Stimulated activated memory B cell treated with anti-CD40 and anti-IgM and Interleukin-4, amounts not matched to agents 10 μg/mL and 1 μg/mL and 100 μg/mL, for 72 hours (primary cell): ENCODE measurements at regions not wholly inside any gene's neighbourhood (a gene's known extent, or its start where the extent isn't known, plus 50 kb on each side); places are given as distances from the start of the nearest gene placed in this dataset.

Source experiments
- ATAC-seq: fragments of 150-1000 bp; cut with Tn5 transposase; 2 replicates; pipeline ENCODE4 v1.10.0; 2021
- H3K27ac Mint-ChIP-seq: one replicate; pipeline ENCODE4 v1.8.0; 2022; ENCODE audit warnings: mild to moderate bottlenecking, mixed read lengths
- H3K27me3 Mint-ChIP-seq: one replicate; pipeline ENCODE4 v1.8.0; 2022; ENCODE audit warnings: mixed read lengths
- H3K36me3 Mint-ChIP-seq: one replicate; pipeline ENCODE4 v1.8.0; 2022; ENCODE audit warnings: mixed read lengths
- H3K4me1 Mint-ChIP-seq: one replicate; pipeline ENCODE4 v1.8.0; 2022; ENCODE audit warnings: mixed read lengths
- H3K4me3 Mint-ChIP-seq: one replicate; pipeline ENCODE4 v1.8.0; 2022; ENCODE audit warnings: mild to moderate bottlenecking, moderate library complexity, mixed read lengths
- H3K9me3 Mint-ChIP-seq: one replicate; pipeline ENCODE4 v1.8.0; 2022; ENCODE audit warnings: mixed read lengths

DNA sequence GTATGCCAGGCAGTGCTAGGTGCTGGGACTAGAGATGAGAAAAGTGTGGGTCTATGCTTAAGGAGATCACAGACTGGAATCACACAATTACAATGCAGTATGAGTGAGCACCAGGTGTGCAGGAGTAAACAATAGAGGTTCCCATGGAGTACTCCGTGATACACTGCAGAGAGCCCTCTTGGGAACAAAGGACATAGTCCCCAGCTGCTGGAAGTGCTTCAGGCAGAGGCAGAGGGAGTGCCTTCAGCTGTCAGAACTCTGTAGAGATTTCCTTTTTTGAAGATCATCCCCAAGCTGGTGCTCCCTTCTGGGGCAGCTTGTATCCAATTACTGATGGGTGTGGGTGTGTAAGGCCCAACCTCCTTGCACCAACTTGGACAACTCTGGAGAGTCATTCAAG is 143.5 kb upstream of the PLET1 start:
- Mint-ChIP-seq H3K9me3 (peaks cover 3% of the 10 kb centered on the region), H3K27ac (no peak overlapping the region), H3K4me1 (no peaks in the 10 kb centered on the region), H3K36me3 (no peaks in the 10 kb centered on the region), H3K4me3 (no peak overlapping the region), H3K27me3 (no peaks in the 10 kb centered on the region)
- no peak for ATAC-seq

DNA sequence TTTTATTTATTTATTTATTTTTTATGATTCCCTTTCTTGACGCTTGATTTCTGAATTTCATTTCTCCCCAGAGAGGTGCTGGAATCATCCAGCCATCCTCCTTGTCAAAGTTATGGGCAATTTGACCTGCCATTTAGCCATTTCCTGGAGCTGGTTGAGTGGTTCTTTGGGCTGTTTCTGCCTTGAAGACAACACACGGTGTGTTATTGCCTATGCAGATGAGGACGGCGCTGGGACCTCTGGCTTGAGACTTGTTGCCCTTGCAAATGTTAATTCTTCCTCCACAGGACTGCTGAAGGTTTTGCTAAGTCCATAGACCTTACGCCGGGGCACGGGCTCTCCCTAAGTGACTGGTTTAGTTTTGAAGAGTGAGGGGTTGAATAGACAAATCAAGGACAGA is 147.9 kb upstream of the PLET1 start:
- no peaks in the 10 kb centered on the region for H3K36me3 Mint-ChIP-seq
- H3K27ac Mint-ChIP-seq = no peak overlapping the region
- no peak overlapping the region for H3K4me3 Mint-ChIP-seq
- H3K9me3 Mint-ChIP-seq = peaks cover 4% of the 10 kb centered on the region
- no peaks in the 10 kb centered on the region for H3K4me1 Mint-ChIP-seq
- ATAC-seq = no peak
- H3K27me3 Mint-ChIP-seq = peaks cover 6% of the 10 kb centered on the region

DNA sequence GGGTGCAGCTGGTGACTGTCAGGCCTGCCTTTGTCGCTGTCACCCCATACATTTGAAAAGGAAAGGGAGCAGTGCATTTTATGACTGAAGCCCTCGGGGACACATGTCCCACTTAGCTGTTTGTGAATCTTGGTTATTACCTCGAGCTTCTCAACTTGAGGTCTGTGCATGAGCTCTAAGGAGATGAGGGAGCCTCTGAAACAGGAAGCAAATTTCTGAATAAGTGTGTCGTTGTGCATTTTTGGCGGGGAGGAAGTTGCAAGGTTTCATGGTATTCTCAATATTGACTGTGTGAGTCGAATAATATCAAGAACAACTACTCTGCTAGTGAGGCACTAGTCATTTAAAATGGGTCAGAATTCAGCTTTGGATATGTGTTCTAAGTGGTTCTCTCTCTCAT is 149.7 kb upstream of the PLET1 start:
- ATAC-seq = no peak
- H3K9me3 Mint-ChIP-seq = peaks cover 8% of the 10 kb centered on the region
- H3K36me3 Mint-ChIP-seq = no peaks in the 10 kb centered on the region
- no peak overlapping the region for H3K27ac Mint-ChIP-seq
- H3K4me3 Mint-ChIP-seq = no peak overlapping the region
- H3K27me3 Mint-ChIP-seq = peaks cover 15% of the 10 kb centered on the region
- no peaks in the 10 kb centered on the region for H3K4me1 Mint-ChIP-seq

DNA sequence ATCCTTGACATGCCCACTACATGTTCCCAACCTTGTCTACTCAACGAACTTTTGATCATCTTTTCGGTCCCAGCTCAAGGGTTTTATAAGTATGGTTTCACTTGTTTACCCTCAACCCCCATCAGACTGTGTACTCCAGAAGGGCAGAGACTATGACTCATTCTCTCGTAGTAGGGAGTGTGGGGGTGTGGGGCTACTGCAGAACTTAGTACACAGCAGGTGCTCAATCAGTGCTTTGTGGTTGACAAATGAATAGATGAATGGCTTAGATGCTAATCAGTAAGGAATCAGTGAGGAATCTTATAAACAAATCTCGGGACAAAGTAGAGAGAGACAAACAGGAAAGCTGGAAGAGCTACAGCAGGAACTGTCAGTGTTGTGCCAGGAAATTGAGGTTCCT is 151.7 kb upstream of the PLET1 start:
- no peak for ATAC-seq
- H3K4me3 Mint-ChIP-seq = no peak overlapping the region
- peaks cover 22% of the 10 kb centered on the region for H3K27me3 Mint-ChIP-seq

DNA sequence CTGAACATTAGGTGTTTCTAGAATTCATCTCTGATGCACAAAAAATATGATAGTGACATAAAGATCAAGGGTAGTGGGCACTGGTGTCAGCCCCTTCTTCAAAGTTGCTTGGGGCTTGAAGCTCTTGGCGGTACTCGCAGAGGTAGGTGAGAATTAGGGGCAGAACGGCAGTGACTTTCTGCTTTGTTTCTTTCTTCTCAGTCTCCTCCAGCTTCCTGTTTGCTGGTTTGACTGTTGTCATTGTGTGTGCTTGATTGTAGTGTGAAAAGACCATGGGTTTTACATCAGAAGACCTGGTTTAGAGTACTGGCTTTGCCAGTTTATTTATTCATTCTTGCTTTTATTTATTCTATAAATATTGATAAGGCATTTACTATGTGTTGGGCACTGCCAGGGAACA is 156.7 kb upstream of the PLET1 start:
- peaks cover 22% of the 10 kb centered on the region for H3K27me3 Mint-ChIP-seq
- no peak for ATAC-seq
- H3K36me3 Mint-ChIP-seq = no peaks in the 10 kb centered on the region
- no peak overlapping the region for H3K27ac Mint-ChIP-seq
- H3K4me1 Mint-ChIP-seq = no peaks in the 10 kb centered on the region
- H3K4me3 Mint-ChIP-seq = no peak overlapping the region
- peaks cover 8% of the 10 kb centered on the region for H3K9me3 Mint-ChIP-seq

More for the DNA sequence above, 151.7 kb upstream of the PLET1 start:
- Mint-ChIP-seq H3K36me3 (no peaks in the 10 kb centered on the region), H3K4me1 (no peaks in the 10 kb centered on the region), H3K9me3 (peaks cover 12% of the 10 kb centered on the region), H3K27ac (no peak overlapping the region)

DNA sequence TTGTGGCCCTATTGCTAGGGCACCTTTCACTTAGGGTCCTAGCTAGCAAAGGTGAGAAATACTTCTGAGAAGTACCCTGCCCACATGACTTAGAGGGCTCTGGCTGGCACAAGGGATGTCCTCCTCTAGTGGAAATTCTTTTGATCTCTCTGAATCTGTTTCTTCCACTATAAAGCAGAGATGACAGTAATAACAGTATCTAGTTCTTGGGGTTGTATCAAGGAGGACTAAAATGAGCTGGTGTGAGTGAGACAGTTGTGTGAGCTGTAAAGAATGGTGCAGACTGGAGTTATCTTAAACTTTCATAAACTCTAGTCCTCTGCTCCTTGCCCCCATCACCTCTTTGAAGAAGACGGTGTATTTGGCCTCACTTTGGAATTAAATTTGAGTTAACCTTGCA is 157.8 kb upstream of the PLET1 start:
- Mint-ChIP-seq H3K27me3 (peaks cover 22% of the 10 kb centered on the region), H3K27ac (no peak overlapping the region), H3K4me1 (no peaks in the 10 kb centered on the region), H3K9me3 (peaks cover 8% of the 10 kb centered on the region), H3K4me3 (no peak overlapping the region), H3K36me3 (no peaks in the 10 kb centered on the region)
- ATAC-seq = no peak

GRCh38 chr11:112421879-112422278 is 161.2 kb upstream of the PLET1 start:
- Mint-ChIP-seq H3K27me3 (peaks cover 7% of the 10 kb centered on the region), H3K9me3 (no peaks in the 10 kb centered on the region), H3K4me3 (no peak overlapping the region), H3K36me3 (no peaks in the 10 kb centered on the region), H3K27ac (no peak overlapping the region), H3K4me1 (no peaks in the 10 kb centered on the region)
- ATAC-seq = no peak

GRCh38 chr11:112425121-112425520 is 164.5 kb upstream of the PLET1 start:
- Mint-ChIP-seq H3K27ac (no peak overlapping the region), H3K9me3 (peaks cover 5% of the 10 kb centered on the region), H3K27me3 (peaks cover 7% of the 10 kb centered on the region), H3K4me3 (no peak overlapping the region), H3K4me1 (no peaks in the 10 kb centered on the region), H3K36me3 (no peaks in the 10 kb centered on the region)
- ATAC-seq = no peak

DNA sequence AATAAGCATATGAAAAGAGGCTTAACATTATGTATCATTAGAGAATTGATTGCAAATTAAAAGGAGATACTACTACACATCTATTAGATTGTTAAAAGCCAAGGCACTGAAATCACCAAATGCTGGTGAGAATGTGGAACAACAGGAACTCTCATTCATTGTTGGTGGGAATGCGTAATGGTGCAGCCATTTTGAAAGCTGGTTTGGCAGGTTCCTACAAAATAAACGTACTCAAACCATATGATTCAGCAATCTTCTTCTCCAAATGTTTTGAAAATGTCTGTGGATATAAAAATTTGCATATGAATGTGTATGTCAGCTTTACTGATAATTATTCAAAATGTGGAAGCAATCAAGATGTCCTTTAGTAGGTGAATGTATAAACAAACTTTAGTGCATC is 176.4 kb upstream of the PLET1 start:
- no peak for ATAC-seq
- Mint-ChIP-seq H3K9me3 (peaks cover 16% of the 10 kb centered on the region), H3K27me3 (peaks cover 9% of the 10 kb centered on the region), H3K36me3 (peaks cover 9% of the 10 kb centered on the region), H3K27ac (no peak overlapping the region), H3K4me3 (no peak overlapping the region), H3K4me1 (no peaks in the 10 kb centered on the region)

- no peak for ATAC-seq
- no peak overlapping the region for H3K27ac Mint-ChIP-seq
- H3K27me3 Mint-ChIP-seq = no peaks in the 10 kb centered on the region
- H3K36me3 Mint-ChIP-seq = peaks cover 9% of the 10 kb centered on the region
- peaks cover 18% of the 10 kb centered on the region for H3K9me3 Mint-ChIP-seq
- no peaks in the 10 kb centered on the region for H3K4me1 Mint-ChIP-seq
- H3K4me3 Mint-ChIP-seq = no peak overlapping the region
These were observed 179.0 kb upstream of the PLET1 start for GRCh38 chr11:112439614-112440013.

GRCh38 chr11:112440518-112440917 is 179.9 kb upstream of the PLET1 start:
- Mint-ChIP-seq H3K27ac (no peak overlapping the region), H3K9me3 (peaks cover 27% of the 10 kb centered on the region)
- no peak for ATAC-seq

GRCh38 chr11:112448168-112448567 is 187.5 kb upstream of the PLET1 start:
- peaks cover 6% of the 10 kb centered on the region for H3K36me3 Mint-ChIP-seq
- H3K9me3 Mint-ChIP-seq = peaks cover 24% of the 10 kb centered on the region
- H3K4me3 Mint-ChIP-seq = no peak overlapping the region
- H3K27ac Mint-ChIP-seq = no peak overlapping the region
- ATAC-seq = no peak
- H3K27me3 Mint-ChIP-seq = peaks cover 38% of the 10 kb centered on the region
- no peaks in the 10 kb centered on the region for H3K4me1 Mint-ChIP-seq

More at GRCh38 chr11:112440518-112440917, 179.9 kb upstream of the PLET1 start:
- Mint-ChIP-seq H3K4me3 (no peak overlapping the region), H3K36me3 (peaks cover 15% of the 10 kb centered on the region), H3K4me1 (no peaks in the 10 kb centered on the region), H3K27me3 (no peaks in the 10 kb centered on the region)

DNA sequence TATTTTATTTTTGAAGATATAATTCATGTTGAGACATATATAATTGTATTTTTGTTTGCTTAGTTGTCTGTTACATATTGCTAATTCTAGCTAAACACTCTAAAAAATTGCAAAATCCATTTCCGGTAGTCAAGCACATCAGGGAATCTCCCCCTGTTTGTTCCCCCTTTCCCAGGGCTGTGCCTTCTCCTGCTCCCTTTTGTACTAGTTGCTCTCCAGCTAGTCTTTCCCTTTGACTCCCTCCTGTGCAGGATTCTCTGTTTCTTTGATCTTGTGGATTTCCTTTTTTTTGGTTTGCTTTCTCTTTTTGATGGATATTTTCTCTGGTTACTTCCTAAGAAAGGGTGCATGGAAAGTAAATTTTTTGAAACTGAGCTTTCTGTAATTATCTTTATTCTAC is 188.1 kb upstream of the PLET1 start:
- Mint-ChIP-seq H3K36me3 (peaks cover 6% of the 10 kb centered on the region), H3K27ac (no peak overlapping the region), H3K4me1 (no peaks in the 10 kb centered on the region), H3K9me3 (peaks cover 21% of the 10 kb centered on the region), H3K27me3 (peaks cover 40% of the 10 kb centered on the region), H3K4me3 (no peak overlapping the region)
- no peak for ATAC-seq

DNA sequence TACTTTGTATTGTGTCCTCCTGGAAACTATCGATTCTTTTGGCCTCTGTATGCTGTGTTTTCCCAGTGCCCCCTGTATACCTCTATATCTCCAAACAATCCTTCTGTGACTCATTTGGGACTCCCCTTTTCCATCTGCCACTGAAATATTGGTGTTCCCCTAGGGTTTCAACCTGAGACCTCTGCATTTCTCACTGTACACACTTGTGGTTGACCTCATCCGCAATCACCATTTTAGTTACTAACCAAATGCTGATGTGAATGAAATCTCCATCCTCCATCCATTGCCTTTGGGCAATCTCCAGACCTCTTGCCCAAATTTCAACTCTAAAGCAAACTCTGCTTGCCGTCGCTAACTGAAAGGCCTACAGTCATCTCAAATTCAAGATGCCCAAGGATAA is 190.6 kb upstream of the PLET1 start:
- Mint-ChIP-seq H3K27ac (no peak overlapping the region), H3K36me3 (no peaks in the 10 kb centered on the region), H3K4me3 (no peak overlapping the region), H3K4me1 (no peaks in the 10 kb centered on the region), H3K27me3 (peaks cover 40% of the 10 kb centered on the region), H3K9me3 (peaks cover 4% of the 10 kb centered on the region)
- no peak for ATAC-seq

DNA sequence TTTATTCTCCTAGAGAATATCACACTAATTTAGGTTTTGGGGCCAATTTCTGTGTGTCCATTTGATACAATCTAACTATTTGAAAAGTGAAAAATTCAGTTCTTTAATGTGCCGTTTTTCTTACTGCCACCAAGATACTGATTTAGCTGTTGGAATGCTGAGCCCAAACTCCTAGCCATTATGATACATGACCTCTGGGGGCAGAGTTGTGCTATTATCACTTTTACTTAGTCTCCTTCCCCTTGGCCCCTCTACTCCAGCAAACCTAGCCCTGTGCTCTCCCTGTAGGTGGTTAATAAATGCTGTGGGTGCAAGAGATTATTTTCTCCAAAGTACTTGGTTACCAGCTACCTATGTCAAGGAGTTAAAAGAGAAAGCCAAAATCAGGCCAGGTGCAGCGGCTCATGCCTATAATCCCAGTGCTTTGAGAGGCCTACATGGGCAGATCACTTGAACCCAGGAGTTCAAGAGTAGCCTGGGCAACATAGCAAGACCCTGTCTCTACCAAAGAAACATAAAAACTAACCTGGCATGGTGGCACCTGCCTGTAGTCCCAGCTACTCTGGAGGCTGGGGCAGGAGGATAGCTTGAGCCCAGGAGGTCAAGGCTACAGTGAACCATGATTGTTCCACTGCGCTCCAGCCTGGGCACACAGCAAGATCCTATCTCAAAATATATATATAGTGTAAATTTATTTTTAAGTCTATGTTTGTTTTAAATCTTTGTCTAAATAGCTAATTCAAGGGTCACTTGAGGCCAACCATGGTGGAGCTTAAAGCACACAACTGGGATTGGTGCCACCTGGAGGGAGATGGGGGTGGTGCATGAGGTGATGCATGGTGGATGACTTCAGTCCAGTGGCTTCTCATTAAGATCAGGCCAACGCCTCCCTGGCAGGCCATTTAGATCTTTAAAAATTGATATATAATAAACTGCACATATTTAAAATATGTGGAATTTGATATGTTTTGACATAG is 193.2 kb upstream of the PLET1 start:
- H3K4me1 Mint-ChIP-seq = peaks cover under 1% of the 10 kb centered on the region
- ATAC-seq = no peak
- H3K4me3 Mint-ChIP-seq = no peak overlapping the region
- H3K27ac Mint-ChIP-seq = no peak overlapping the region
- H3K9me3 Mint-ChIP-seq = peaks cover 3% of the 10 kb centered on the region
- H3K27me3 Mint-ChIP-seq = peaks cover 39% of the 10 kb centered on the region
- no peaks in the 10 kb centered on the region for H3K36me3 Mint-ChIP-seq

- H3K36me3 Mint-ChIP-seq = no peaks in the 10 kb centered on the region
- peaks cover 3% of the 10 kb centered on the region for H3K9me3 Mint-ChIP-seq
- no peak overlapping the region for H3K27ac Mint-ChIP-seq
- peaks cover 30% of the 10 kb centered on the region for H3K27me3 Mint-ChIP-seq
- peaks cover 6% of the 10 kb centered on the region for H3K4me1 Mint-ChIP-seq
- H3K4me3 Mint-ChIP-seq = no peak overlapping the region
- ATAC-seq = no peak
These were observed 194.2 kb upstream of the PLET1 start for GRCh38 chr11:112454841-112455240.
